ENCODE measurements at regions not wholly inside any gene's neighbourhood (a gene's known extent, or its start where the extent isn't known, plus 50 kb on each side); places are given as distances from the start of the nearest gene placed in this dataset.

GRCh38 chr21:38733972-38734546 lies 71.7 kb upstream of the ETS2 start (continued):
- TF ChIP-seq, protein P1, sequence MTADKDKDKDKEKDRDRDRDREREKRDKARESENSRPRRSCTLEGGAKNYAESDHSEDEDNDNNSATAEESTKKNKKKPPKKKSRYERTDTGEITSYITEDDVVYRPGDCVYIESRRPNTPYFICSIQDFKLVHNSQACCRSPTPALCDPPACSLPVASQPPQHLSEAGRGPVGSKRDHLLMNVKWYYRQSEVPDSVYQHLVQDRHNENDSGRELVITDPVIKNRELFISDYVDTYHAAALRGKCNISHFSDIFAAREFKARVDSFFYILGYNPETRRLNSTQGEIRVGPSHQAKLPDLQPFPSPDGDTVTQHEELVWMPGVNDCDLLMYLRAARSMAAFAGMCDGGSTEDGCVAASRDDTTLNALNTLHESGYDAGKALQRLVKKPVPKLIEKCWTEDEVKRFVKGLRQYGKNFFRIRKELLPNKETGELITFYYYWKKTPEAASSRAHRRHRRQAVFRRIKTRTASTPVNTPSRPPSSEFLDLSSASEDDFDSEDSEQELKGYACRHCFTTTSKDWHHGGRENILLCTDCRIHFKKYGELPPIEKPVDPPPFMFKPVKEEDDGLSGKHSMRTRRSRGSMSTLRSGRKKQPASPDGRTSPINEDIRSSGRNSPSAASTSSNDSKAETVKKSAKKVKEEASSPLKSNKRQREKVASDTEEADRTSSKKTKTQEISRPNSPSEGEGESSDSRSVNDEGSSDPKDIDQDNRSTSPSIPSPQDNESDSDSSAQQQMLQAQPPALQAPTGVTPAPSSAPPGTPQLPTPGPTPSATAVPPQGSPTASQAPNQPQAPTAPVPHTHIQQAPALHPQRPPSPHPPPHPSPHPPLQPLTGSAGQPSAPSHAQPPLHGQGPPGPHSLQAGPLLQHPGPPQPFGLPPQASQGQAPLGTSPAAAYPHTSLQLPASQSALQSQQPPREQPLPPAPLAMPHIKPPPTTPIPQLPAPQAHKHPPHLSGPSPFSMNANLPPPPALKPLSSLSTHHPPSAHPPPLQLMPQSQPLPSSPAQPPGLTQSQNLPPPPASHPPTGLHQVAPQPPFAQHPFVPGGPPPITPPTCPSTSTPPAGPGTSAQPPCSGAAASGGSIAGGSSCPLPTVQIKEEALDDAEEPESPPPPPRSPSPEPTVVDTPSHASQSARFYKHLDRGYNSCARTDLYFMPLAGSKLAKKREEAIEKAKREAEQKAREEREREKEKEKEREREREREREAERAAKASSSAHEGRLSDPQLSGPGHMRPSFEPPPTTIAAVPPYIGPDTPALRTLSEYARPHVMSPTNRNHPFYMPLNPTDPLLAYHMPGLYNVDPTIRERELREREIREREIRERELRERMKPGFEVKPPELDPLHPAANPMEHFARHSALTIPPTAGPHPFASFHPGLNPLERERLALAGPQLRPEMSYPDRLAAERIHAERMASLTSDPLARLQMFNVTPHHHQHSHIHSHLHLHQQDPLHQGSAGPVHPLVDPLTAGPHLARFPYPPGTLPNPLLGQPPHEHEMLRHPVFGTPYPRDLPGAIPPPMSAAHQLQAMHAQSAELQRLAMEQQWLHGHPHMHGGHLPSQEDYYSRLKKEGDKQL (CRISPR knock-in tag; IDR thresholded peaks at IDR 0.05; ENCODE audit: borderline replicate concordance), result no peak
- TF ChIP-seq, protein P2, sequence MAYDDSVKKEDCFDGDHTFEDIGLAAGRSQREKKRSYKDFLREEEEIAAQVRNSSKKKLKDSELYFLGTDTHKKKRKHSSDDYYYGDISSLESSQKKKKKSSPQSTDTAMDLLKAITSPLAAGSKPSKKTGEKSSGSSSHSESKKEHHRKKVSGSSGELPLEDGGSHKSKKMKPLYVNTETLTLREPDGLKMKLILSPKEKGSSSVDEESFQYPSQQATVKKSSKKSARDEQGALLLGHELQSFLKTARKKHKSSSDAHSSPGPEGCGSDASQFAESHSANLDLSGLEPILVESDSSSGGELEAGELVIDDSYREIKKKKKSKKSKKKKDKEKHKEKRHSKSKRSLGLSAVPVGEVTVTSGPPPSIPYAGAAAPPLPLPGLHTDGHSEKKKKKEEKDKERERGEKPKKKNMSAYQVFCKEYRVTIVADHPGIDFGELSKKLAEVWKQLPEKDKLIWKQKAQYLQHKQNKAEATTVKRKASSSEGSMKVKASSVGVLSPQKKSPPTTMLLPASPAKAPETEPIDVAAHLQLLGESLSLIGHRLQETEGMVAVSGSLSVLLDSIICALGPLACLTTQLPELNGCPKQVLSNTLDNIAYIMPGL (CRISPR knock-in tag; IDR thresholded peaks at IDR 0.05), result no peak
- TF ChIP-seq MBD2 (IDR thresholded peaks at IDR 0.05; ENCODE audit: borderline replicate concordance, low read depth) (no peak), ZMIZ1 (IDR thresholded peaks at IDR 0.05; ENCODE audit: low read depth in 2 of 2, low read length in 2 of 2) (peak in 1 of 2 experiments; percentile 24; a peak in 1 of 4 replicates), MLLT1 (IDR thresholded peaks at IDR 0.05) (no peak), BACH1 (tag; IDR thresholded peaks at IDR 0.05) (no peak), KLF6 (CRISPR knock-in tag; IDR thresholded peaks at IDR 0.05; ENCODE audit: borderline replicate concordance) (no peak), KLF16 (IDR thresholded peaks at IDR 0.05) (no peak), ZNF586 (CRISPR knock-in tag; conservative IDR thresholded peaks at IDR 0.05) (no peak), RFX7 (CRISPR knock-in tag; IDR thresholded peaks at IDR 0.05) (no peak), POLR2G (IDR thresholded peaks at IDR 0.05; ENCODE audit: low read depth, low read length) (no peak), SIN3A (IDR thresholded peaks at IDR 0.05; ENCODE audit: borderline replicate concordance in 2 of 2, control insufficient read depth in 1 of 2, low read depth in 2 of 2, low read length in 2 of 2) (no peak)
- TF ChIP-seq, protein P3, sequence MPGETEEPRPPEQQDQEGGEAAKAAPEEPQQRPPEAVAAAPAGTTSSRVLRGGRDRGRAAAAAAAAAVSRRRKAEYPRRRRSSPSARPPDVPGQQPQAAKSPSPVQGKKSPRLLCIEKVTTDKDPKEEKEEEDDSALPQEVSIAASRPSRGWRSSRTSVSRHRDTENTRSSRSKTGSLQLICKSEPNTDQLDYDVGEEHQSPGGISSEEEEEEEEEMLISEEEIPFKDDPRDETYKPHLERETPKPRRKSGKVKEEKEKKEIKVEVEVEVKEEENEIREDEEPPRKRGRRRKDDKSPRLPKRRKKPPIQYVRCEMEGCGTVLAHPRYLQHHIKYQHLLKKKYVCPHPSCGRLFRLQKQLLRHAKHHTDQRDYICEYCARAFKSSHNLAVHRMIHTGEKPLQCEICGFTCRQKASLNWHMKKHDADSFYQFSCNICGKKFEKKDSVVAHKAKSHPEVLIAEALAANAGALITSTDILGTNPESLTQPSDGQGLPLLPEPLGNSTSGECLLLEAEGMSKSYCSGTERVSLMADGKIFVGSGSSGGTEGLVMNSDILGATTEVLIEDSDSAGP (CRISPR knock-in tag; IDR thresholded peaks at IDR 0.05), result no peak
